Mesothelial cell of epicardium (in vitro differentiated cells): ENCODE measurements at regions not wholly inside any gene's neighbourhood (a gene's known extent, or its start where the extent isn't known, plus 50 kb on each side); places are given as distances from the start of the nearest gene placed in this dataset.

Source experiments
- DNase-seq, 2 experiments: peaks; one replicate each; pipeline ENCODE4 v3.0.0; 2021; ENCODE audit warnings: low spot score in 2 of 2; ENCODE audit not compliant: unreplicated experiment in 2 of 2
- H3K27ac Mint-ChIP-seq: 2 replicates; pipeline ENCODE4 v1.8.0; 2021; ENCODE audit warnings: mixed read lengths
- H3K27me3 Mint-ChIP-seq: 2 replicates; pipeline ENCODE4 v1.8.0; 2021; ENCODE audit warnings: low read depth, mixed read lengths
- H3K36me3 Mint-ChIP-seq: 2 replicates; pipeline ENCODE4 v1.8.0; 2021; ENCODE audit warnings: mixed read lengths
- H3K4me1 Mint-ChIP-seq: 2 replicates; pipeline ENCODE4 v1.8.0; 2021; ENCODE audit warnings: mixed read lengths
- H3K4me3 Mint-ChIP-seq: 2 replicates; pipeline ENCODE4 v1.8.0; 2021; ENCODE audit warnings: mild to moderate bottlenecking, moderate library complexity, mixed read lengths
- H3K9me3 Mint-ChIP-seq: 2 replicates; pipeline ENCODE4 v1.8.0; 2021; ENCODE audit warnings: mixed read lengths
- CTCF ChIP-seq: fragments of 200-600 bp; sonication (generic); IDR thresholded peaks from one replicate; pipeline ENCODE4 v1.5.0; 2021; ENCODE audit warnings: antibody characterized with exemption; ENCODE audit not compliant: unreplicated experiment

GRCh38 chr3:87771337-87772192, 287.2 kb downstream of the CGGBP1 start:
- Mint-ChIP-seq H3K27ac (no peak overlapping the region), H3K36me3 (no peaks in the 10 kb centered on the region), H3K27me3 (peaks cover 2% of the 10 kb centered on the region), H3K4me1 (no peaks in the 10 kb centered on the region), H3K4me3 (no peak overlapping the region), H3K9me3 (peaks cover 23% of the 10 kb centered on the region)
- TF ChIP-seq CTCF, result peak; percentile 53
- DNase-seq, result no peak

DNA sequence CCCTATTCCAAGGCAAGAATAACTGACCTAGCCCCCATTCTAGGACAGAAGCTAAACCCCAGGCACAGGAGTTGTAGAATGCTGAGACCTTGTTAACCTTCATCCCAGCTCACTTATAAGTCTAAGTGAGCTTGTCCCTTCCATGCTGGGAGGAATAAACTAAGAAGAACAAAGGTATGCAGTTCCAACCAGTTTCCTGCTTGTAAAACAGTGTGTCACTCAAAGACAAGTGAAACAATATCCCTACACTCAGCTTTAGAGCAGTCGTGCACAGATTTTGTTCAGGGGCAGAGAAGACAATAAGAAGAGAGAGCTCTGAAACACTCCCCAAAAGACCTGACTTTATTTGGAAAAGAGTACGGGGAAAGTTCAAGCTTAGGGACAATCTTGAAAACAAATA, 292.1 kb downstream of the CGGBP1 start:
- H3K4me1 Mint-ChIP-seq, result no peaks in the 10 kb centered on the region
- H3K4me3 Mint-ChIP-seq, result no peak overlapping the region
- no peak overlapping the region for H3K27ac Mint-ChIP-seq
- H3K9me3 Mint-ChIP-seq, result no peaks in the 10 kb centered on the region
- no peak for TF ChIP-seq CTCF
- DNase-seq, result no peak
- peaks cover 2% of the 10 kb centered on the region for H3K27me3 Mint-ChIP-seq
- H3K36me3 Mint-ChIP-seq, result no peaks in the 10 kb centered on the region

DNA sequence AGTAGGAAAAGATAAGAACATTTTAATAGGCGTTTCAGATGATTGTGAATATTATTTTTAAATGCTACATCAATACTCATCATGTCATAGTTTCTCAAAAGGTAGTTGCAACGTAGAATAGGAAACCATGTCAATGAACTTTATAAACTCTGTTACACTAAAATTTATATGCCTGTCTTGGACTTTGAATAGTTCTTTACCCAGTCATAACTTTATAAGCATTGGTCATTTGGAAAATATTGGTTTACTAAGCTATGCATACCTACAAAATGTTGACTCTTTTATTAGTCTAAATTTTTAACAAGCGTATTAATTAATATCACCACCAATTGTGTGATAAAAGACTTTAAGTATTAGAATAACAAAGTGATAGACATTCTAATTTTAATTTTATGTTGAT, 293.5 kb downstream of the CGGBP1 start:
- no peak overlapping the region for H3K4me3 Mint-ChIP-seq
- H3K27me3 Mint-ChIP-seq, result peaks cover 2% of the 10 kb centered on the region
- H3K27ac Mint-ChIP-seq, result no peak overlapping the region
- peaks cover 7% of the 10 kb centered on the region for H3K9me3 Mint-ChIP-seq
- TF ChIP-seq CTCF, result no peak
- H3K36me3 Mint-ChIP-seq, result no peaks in the 10 kb centered on the region
- no peaks in the 10 kb centered on the region for H3K4me1 Mint-ChIP-seq
- no peak for DNase-seq

DNA sequence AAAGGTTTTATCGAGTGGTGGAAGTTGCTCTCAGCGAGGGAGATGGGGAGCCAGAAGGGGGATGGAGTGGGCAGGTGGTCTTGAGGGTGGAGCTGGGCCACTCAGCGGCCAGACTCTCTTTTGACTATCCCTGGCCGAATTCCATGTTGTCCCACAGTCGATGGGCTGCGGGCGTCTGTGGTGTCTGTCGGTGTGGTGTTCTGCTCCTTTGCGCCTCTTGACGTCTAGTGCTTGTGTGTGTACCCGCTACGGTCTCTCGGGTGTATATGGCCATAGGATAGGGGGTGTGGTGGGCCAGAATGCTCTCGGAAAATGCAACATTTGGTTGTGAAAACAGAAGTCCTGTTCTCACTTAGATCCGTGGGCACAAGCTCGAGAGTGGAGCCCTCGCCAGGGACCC, 297.0 kb downstream of the CGGBP1 start:
- Mint-ChIP-seq H3K4me3 (no peak overlapping the region), H3K36me3 (no peaks in the 10 kb centered on the region), H3K4me1 (no peaks in the 10 kb centered on the region), H3K9me3 (peaks cover 7% of the 10 kb centered on the region), H3K27ac (no peak overlapping the region), H3K27me3 (no peaks in the 10 kb centered on the region)
- DNase-seq, result no peak
- no peak for TF ChIP-seq CTCF

DNA sequence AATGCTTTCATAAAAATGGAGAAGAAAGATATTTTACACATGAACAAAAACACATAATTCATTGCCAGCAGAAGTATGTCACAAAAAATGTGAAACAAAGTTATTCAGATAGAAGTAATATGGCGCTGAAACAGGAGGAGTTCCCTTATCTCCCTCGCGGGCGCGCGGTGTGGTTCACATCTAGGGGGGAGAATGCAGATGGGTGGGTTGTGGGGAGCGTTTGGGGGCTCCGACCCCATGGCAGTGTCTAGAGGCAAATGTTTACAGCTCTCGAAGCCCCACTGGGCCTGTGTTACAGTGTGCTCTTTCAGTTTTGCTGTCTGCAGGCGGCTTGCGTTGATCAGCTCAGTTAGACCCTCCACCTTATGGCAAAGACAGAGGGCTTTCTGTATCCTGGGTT, 297.5 kb downstream of the CGGBP1 start:
- Mint-ChIP-seq H3K9me3 (peaks cover 7% of the 10 kb centered on the region), H3K4me3 (no peak overlapping the region), H3K4me1 (no peaks in the 10 kb centered on the region), H3K36me3 (no peaks in the 10 kb centered on the region), H3K27ac (no peak overlapping the region), H3K27me3 (no peaks in the 10 kb centered on the region)
- no peak for DNase-seq
- TF ChIP-seq CTCF, result no peak
